LNCAP (cell line): ENCODE measurements at regions not wholly inside any gene's neighbourhood (a gene's known extent, or its start where the extent isn't known, plus 50 kb on each side); places are given as distances from the start of the nearest gene placed in this dataset.

Experiments
- CTCF ChIP-seq: fragments of 450-650 bp; IDR thresholded peaks from 2 replicates; pipeline ENCODE4 v1.5.1; 2017; ENCODE audit warnings: mild to moderate bottlenecking

- no peak for TF ChIP-seq CTCF
Measured at GRCh38 chr2:196500686-196501431, 138.7 kb upstream of the CCDC150 start.

- TF ChIP-seq CTCF = no peak
Measured at GRCh38 chr2:196501836-196502235, 137.7 kb upstream of the CCDC150 start.

GRCh38 chr2:196502386-196502785 is 137.1 kb upstream of the CCDC150 start:
- TF ChIP-seq CTCF = no peak

GRCh38 chr2:196503398-196503797 is 136.1 kb upstream of the CCDC150 start:
- TF ChIP-seq CTCF = no peak

GRCh38 chr2:196504788-196505187 is 134.7 kb upstream of the CCDC150 start:
- TF ChIP-seq CTCF = no peak

- no peak for TF ChIP-seq CTCF
Measured at GRCh38 chr2:196510246-196510645, 129.3 kb upstream of the CCDC150 start.

- no peak for TF ChIP-seq CTCF
Measured at GRCh38 chr2:196511258-196512168, 128.0 kb upstream of the CCDC150 start.
